ENCODE measurements at regions not wholly inside any gene's neighbourhood (a gene's known extent, or its start where the extent isn't known, plus 50 kb on each side); places are given as distances from the start of the nearest gene placed in this dataset.

DNA sequence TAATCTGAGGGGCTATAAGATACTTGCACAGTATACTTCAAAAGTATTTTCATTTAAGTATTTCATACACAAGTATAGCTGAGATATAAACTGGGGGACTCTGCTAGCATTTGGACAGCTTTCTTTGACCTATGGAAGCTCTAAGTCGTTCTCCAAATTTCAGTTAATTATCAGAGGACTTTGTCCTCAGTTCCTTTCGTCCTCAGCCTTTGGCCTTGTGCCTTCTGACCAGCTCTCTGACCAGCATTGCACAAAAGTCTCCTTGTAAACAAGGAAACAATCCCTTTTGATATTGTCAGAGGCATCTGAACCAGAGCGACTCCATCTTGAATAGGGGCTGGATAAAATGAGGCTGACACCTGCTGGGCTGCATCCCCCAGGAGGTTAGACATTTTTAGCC is 464.0 kb upstream of the FAM241A start:
- TF ChIP-seq, protein P1, sequence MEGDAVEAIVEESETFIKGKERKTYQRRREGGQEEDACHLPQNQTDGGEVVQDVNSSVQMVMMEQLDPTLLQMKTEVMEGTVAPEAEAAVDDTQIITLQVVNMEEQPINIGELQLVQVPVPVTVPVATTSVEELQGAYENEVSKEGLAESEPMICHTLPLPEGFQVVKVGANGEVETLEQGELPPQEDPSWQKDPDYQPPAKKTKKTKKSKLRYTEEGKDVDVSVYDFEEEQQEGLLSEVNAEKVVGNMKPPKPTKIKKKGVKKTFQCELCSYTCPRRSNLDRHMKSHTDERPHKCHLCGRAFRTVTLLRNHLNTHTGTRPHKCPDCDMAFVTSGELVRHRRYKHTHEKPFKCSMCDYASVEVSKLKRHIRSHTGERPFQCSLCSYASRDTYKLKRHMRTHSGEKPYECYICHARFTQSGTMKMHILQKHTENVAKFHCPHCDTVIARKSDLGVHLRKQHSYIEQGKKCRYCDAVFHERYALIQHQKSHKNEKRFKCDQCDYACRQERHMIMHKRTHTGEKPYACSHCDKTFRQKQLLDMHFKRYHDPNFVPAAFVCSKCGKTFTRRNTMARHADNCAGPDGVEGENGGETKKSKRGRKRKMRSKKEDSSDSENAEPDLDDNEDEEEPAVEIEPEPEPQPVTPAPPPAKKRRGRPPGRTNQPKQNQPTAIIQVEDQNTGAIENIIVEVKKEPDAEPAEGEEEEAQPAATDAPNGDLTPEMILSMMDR (IDR thresholded peaks at IDR 0.05): no peak
- no peak for TF ChIP-seq POLR2A (IDR thresholded peaks at IDR 0.05)
